Heart left ventricle (tissue), 16 donors: ENCODE measurements at regions not wholly inside any gene's neighbourhood (a gene's known extent, or its start where the extent isn't known, plus 50 kb on each side); places are given as distances from the start of the nearest gene placed in this dataset.

ENCODE experiments used
- ATAC-seq, 4 donors: fragments of 200-7000 bp; cut with Tn5 transposase; one replicate each; pipeline ENCODE4 v1.9.1; 2020 to 2022; ENCODE audit warnings: moderate library complexity in 4 of 4, mild to moderate bottlenecking in 3 of 4, moderate number of reproducible peaks in 1 of 4
- DNase-seq, 5 donors: peaks; one replicate each; pipeline ENCODE4 v3.0.0-alpha.2; 2020
- H3K27ac ChIP-seq, 12 donors: fragments of 200-600 bp; sonication (generic) in 4 of 12; one replicate each; pipeline versions ENCODE4 v1.5.0 to v1.8.0; 2016 to 2022; ENCODE audit warnings: mild to moderate bottlenecking in 2 of 12
- H3K27me3 ChIP-seq, 9 donors: fragments of 200-600 bp; sonication (generic) in 2 of 9; one replicate each; pipeline versions ENCODE4 v1.5.1 to v1.8.0; 2016 to 2022; ENCODE audit warnings: mild to moderate bottlenecking in 3 of 9
- H3K36me3 ChIP-seq, 9 donors: fragments of 200-600 bp; sonication (generic) in 2 of 9; one replicate each; pipeline versions ENCODE4 v1.5.0 to v1.8.0; 2018 to 2022; ENCODE audit warnings: mild to moderate bottlenecking in 2 of 9
- H3K4me1 ChIP-seq, 12 donors: fragments of 200-600 bp; sonication (generic) in 4 of 12; one replicate each; pipeline versions ENCODE4 v1.5.0 to v1.8.0; 2016 to 2022; ENCODE audit warnings: mild to moderate bottlenecking in 3 of 12
- H3K4me3 ChIP-seq, 12 donors: fragments of 200-600 bp; sonication (generic) in 4 of 12; one replicate each; pipeline versions ENCODE4 v1.5.0 to v1.8.0; 2017 to 2022; ENCODE audit warnings: mild to moderate bottlenecking in 9 of 12, moderate library complexity in 4 of 12
- H3K9me3 ChIP-seq, 12 donors: fragments of 200-600 bp; sonication (generic) in 4 of 12; one replicate each; pipeline versions ENCODE4 v1.5.0 to v1.8.0; 2016 to 2022; ENCODE audit warnings: mild to moderate bottlenecking in 1 of 12
- POLR2A ChIP-seq, 2 donors: fragments of 450-650 bp; IDR thresholded peaks; one replicate each; pipeline ENCODE4 v1.6.1; 2017; ENCODE audit warnings: antibody characterized with exemption in 2 of 2, mild to moderate bottlenecking in 2 of 2, moderate library complexity in 2 of 2
- WGBS, 4 donors: extraction: QIAGEN DNeasy Blood & Tissue Kit in 2 of 4; methylation state at CpG; one replicate each; pipeline versions ENCODE4 v1.1.5 to v1.1.7; 2013 to 2018; 5-methylcytosine and 5-hydroxymethylcytosine counted together
- intact Hi-C, 10 donors: fragments of 100-400 bp; cut with DNase I; formaldehyde crosslinking; loops; one replicate each; pipeline versions ENCODE4 v1.11.1 to v1.14.2; 2022
- TF ChIP-seq, protein P1 (sequence below), 12 donors: fragments of 200-600 bp; sonication (generic) in 4 of 12; IDR thresholded peaks; one replicate each; pipeline versions ENCODE4 v1.5.0 to v1.8.0; 2018 to 2022; ENCODE audit warnings: antibody characterized with exemption in 12 of 12, mild to moderate bottlenecking in 5 of 12
- donor health status: ischemic (EF 13 %, LVEDD 7.1; RV severe dilation, severe dysfunction).
- donor health status: healthy with polysubstance abuse.
- donor health status: DM: no; HTN: yes; CAD: no.
- donor health status: DM: no; HTN: no; CAD: no.
- donor health status: ischemic (EF 25% LVEDD 6.9; RV normal size, moderate dysfunction).
- donor health status: ischemic (EF 25% LVEDD 5.7; RV mildly dilated, moderate dysfunction).
- donor health status: healthy.
- donor health status: DM: yes; HTN: yes; CAD: no.
- donor health status: ischemic (EF 35%, LVEDD 5.7; RV mildly dilated, moderate dysfunction).
- donor health status: nonischemic (EF 11% LVEDD 7.7; RV severe dilation, severe dysfunction).
- donor health status: DM: yes; HTN: yes; CAD: no.
- donor health status: PGD.
- donor health status: ischemic (EF 29% LVEDD 5.4; RV normal size, mild dysfunction).
- donor health status: nonischemic (EF 23%, LVEDD 6.1; RV moderate dilation, normal function).

DNA sequence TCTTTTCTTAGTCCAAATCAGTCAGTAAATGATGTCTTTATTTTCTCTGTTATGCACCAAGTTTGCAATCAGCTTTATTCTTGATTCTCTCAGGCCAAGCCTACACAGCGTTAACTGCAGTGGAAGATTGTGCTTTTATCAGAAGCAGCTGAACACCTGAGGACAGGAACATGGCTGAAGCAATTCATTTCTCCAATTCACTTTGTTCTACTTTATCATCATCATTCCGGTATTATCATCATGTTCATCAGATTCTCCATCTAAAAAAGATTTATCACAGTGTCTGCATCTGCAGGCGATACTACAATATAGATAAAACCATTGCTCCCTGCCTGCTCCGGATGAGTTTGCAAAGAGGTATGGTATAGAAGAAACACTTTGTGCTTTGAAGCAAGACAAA lies 68.1 kb upstream of the STMND1 start:
- Histone ChIP-seq H3K9me3 (no peaks in the 10 kb centered on the region), H3K4me1 (peaks cover 0 to 23% (median 15%) of the 10 kb centered on the region in 12 donors), H3K27me3 (no peaks in the 10 kb centered on the region), H3K27ac (peak overlapping the region in 2 of 12 donors; percentile 34 to 69), H3K4me3 (peak overlapping the region in 1 of 12 donors; percentile 31), H3K36me3 (no peaks in the 10 kb centered on the region)
- DNase-seq (no peak), ATAC-seq (no peak)
- 59 to 68% (median 65%) methylated on average over 4 of the region's 4 CpGs for WGBS, 4 donors
- TF ChIP-seq, protein P1, sequence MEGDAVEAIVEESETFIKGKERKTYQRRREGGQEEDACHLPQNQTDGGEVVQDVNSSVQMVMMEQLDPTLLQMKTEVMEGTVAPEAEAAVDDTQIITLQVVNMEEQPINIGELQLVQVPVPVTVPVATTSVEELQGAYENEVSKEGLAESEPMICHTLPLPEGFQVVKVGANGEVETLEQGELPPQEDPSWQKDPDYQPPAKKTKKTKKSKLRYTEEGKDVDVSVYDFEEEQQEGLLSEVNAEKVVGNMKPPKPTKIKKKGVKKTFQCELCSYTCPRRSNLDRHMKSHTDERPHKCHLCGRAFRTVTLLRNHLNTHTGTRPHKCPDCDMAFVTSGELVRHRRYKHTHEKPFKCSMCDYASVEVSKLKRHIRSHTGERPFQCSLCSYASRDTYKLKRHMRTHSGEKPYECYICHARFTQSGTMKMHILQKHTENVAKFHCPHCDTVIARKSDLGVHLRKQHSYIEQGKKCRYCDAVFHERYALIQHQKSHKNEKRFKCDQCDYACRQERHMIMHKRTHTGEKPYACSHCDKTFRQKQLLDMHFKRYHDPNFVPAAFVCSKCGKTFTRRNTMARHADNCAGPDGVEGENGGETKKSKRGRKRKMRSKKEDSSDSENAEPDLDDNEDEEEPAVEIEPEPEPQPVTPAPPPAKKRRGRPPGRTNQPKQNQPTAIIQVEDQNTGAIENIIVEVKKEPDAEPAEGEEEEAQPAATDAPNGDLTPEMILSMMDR (IDR thresholded peaks at IDR 0.05), result no peak
- TF ChIP-seq POLR2A (IDR thresholded peaks at IDR 0.05), result no peak
- intact Hi-C loops, result no loop called here

DNA sequence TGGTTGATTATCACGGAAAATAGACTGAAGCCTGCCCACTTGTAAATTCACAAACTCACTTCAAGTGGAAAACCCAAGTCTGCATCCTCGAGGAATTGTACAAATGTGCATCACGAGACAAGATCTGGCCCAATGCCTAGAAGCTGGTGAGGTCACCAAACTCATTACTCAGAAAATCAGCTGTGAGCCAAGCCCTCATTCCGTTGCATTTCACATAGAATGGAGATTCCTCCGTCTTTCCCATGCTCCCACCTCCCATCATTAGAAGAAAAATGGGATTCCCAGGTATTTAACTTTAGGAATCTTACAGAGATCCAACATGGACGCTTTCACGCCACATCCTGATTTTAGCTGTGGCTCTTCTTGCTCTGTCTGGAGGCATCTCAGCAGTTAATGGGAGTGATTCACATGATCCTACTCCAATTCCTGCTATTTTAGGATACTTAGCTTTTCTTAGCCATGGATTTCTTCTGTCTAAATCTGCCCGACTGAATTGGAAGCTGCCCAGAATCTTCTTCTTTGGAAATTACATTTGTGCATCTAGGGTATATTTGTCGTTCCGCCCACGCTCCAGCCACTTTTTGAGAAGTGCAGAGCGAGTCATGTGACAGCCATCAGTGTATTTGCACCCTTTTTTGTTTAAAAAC lies 68.7 kb upstream of the STMND1 start:
- Histone ChIP-seq H3K27ac (peak overlapping the region in 10 of 12 donors; percentile 34 to 80 (median 48)), H3K4me1 (peaks cover 0 to 23% (median 15%) of the 10 kb centered on the region in 12 donors), H3K4me3 (peak overlapping the region in 5 of 12 donors; percentile 24 to 40 (median 29)), H3K27me3 (no peaks in the 10 kb centered on the region), H3K9me3 (no peaks in the 10 kb centered on the region), H3K36me3 (no peaks in the 10 kb centered on the region)
- 23 to 36% (median 28%) methylated on average over 12 of the region's 12 CpGs for WGBS, 4 donors
- no peak for TF ChIP-seq POLR2A (IDR thresholded peaks at IDR 0.05)
- TF ChIP-seq, protein P1 (IDR thresholded peaks at IDR 0.05), result no peak
- ATAC-seq (peak; percentile 33 to 71 (median 54)), DNase-seq (peak in 4 of 5 donors; percentile 65 to 68 (median 66))
- intact Hi-C loops, result no loop called here

DNA sequence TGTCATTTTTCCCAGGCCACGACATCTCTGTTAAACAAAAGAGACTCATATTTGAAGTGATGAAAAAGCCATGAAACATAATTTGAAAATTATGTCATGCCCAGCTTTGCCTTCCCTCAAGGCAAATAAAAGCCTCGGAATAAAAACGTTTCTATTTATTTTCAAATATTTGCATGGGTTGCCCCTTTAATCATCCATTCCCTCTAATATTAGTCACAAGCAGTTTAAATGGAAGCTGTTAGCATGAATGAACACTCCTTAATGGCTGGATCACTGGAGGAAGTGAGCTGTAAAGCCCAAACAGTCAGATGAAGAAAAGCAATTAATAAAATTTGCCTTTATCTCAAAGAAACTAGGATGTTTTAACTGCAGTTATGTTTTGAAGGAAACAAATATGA lies 69.3 kb upstream of the STMND1 start:
- TF ChIP-seq, protein P1 (IDR thresholded peaks at IDR 0.05), result no peak
- TF ChIP-seq POLR2A (IDR thresholded peaks at IDR 0.05), result no peak
- WGBS, 4 donors, result 44 to 56% (median 53%) methylated on average over 3 of the region's 3 CpGs
- intact Hi-C loops, result no loop called here

DNA sequence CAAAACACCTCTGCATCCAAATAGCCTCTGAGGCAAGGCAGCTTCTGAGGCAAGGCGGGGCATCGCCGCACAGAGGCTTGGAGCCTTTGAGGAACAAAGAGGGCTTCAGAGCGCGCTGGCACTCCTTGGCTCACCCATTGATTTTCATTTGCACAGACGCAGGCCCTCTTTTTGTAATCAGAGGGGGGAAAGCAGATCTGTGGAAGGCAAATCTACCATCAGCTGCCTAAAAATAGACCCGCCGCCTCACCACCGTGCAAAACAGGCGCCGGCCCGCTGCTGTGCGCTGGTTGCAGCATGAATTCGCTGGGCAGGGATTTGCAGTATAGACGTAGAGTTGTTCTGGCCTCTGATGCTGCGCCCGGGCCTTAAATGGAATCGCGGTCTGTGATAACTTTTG lies 69.9 kb upstream of the STMND1 start:
- ATAC-seq (peak in 3 of 4 donors; percentile 75 to 80 (median 77)), DNase-seq (peak in 4 of 5 donors; percentile 16 to 65 (median 34))
- intact Hi-C loops, result no loop called here
- H3K27ac ChIP-seq, result peak overlapping the region in 5 of 12 donors; percentile 43 to 80 (median 61)
- peaks cover 0 to 23% (median 15%) of the 10 kb centered on the region in 12 donors for H3K4me1 ChIP-seq
- H3K9me3 ChIP-seq, result no peaks in the 10 kb centered on the region
- H3K36me3 ChIP-seq, result no peaks in the 10 kb centered on the region
- no peak for TF ChIP-seq POLR2A (IDR thresholded peaks at IDR 0.05)
- TF ChIP-seq, protein P1 (IDR thresholded peaks at IDR 0.05), result no peak
- H3K27me3 ChIP-seq, result no peaks in the 10 kb centered on the region
- H3K4me3 ChIP-seq, result no peak overlapping the region
- 43 to 63% (median 61%) methylated on average over 19 of the region's 19 CpGs for WGBS, 4 donors

More for the DNA sequence above, 69.3 kb upstream of the STMND1 start:
- H3K4me3 ChIP-seq, result peak overlapping the region in 4 of 12 donors; percentile 24 to 40 (median 28)
- no peak for ATAC-seq
- H3K9me3 ChIP-seq, result no peaks in the 10 kb centered on the region
- peaks cover 0 to 23% (median 15%) of the 10 kb centered on the region in 12 donors for H3K4me1 ChIP-seq
- H3K27ac ChIP-seq, result peak overlapping the region in 8 of 12 donors; percentile 35 to 80 (median 48)
- H3K27me3 ChIP-seq, result no peaks in the 10 kb centered on the region
- DNase-seq, result no peak
- H3K36me3 ChIP-seq, result no peaks in the 10 kb centered on the region
